ENCODE measurements at regions not wholly inside any gene's neighbourhood (a gene's known extent, or its start where the extent isn't known, plus 50 kb on each side); places are given as distances from the start of the nearest gene placed in this dataset.

- no peak overlapping the region for H2BK5ac ChIP-seq (ENCODE audit: low read depth, low read length, poor library complexity)
- peaks cover 9% of the 10 kb centered on the region for H3K9me3 ChIP-seq (ENCODE audit: insufficient read depth, low read depth, low read length)
- no peak overlapping the region for H2AK5ac ChIP-seq (ENCODE audit: low read length)
- no peak overlapping the region for H3K4me3 ChIP-seq (ENCODE audit: low read depth, low read length)
- no peak overlapping the region for H2BK120ac ChIP-seq (ENCODE audit: insufficient read depth, low read length, poor library complexity)
- H3K79me1 ChIP-seq (ENCODE audit: low read length), result no peaks in the 10 kb centered on the region
- no peak overlapping the region for H4K8ac ChIP-seq (ENCODE audit: low read depth, low read length)
- no peaks in the 10 kb centered on the region for H3K27me3 ChIP-seq (ENCODE audit: insufficient read depth, low read length)
- H3K18ac ChIP-seq (ENCODE audit: low read length), result no peak overlapping the region
- no CpG with 5 or more reads among the region's 7 CpGs for WGBS (ENCODE audit: extremely low coverage, insufficient coverage, insufficient read length)
- H3K79me2 ChIP-seq (ENCODE audit: control insufficient read depth, insufficient read depth, low read length, poor library complexity), result no peaks in the 10 kb centered on the region
- no peak overlapping the region for H4K91ac ChIP-seq (ENCODE audit: low read depth, low read length)
- H2BK12ac ChIP-seq (ENCODE audit: low read length), result no peak overlapping the region
- no peaks in the 10 kb centered on the region for H3K4me1 ChIP-seq (ENCODE audit: control insufficient read depth in 1 of 2, insufficient read depth in 2 of 2, low read length in 2 of 2)
- H3K4me2 ChIP-seq (ENCODE audit: low read length), result no peak overlapping the region
- no peak overlapping the region for H3K4ac ChIP-seq (ENCODE audit: low read depth, low read length)
- DNase-seq, result peak; percentile 58 to 72
- no peak overlapping the region for H2AFZ ChIP-seq (ENCODE audit: insufficient read depth, low read length, poor library complexity)
- no peak overlapping the region for H3K14ac ChIP-seq (ENCODE audit: low read length)
- no peak overlapping the region for H3K23ac ChIP-seq (ENCODE audit: low read length)
- no peak overlapping the region for H3K27ac ChIP-seq (ENCODE audit: low read depth, low read length)
- peaks cover 0 to 6% of the 10 kb centered on the region in 2 experiments for H3K36me3 ChIP-seq (ENCODE audit: control insufficient read depth in 1 of 2, insufficient read depth in 2 of 2, low read length in 2 of 2)
- H4K12ac ChIP-seq (ENCODE audit: low read depth, low read length), result no peak overlapping the region
- H3K9ac ChIP-seq (ENCODE audit: low read length), result peak overlapping the region; percentile 8
Measured at GRCh38 chr9:581673-582497, 259.6 kb upstream of the DMRT1 start.

- Histone ChIP-seq H3K27me3 (ENCODE audit: insufficient read depth, low read length) (no peaks in the 10 kb centered on the region), H3K4ac (ENCODE audit: low read depth, low read length) (no peak overlapping the region), H3K4me3 (ENCODE audit: low read depth, low read length) (no peak overlapping the region), H4K91ac (ENCODE audit: low read depth, low read length) (no peak overlapping the region), H3K23ac (ENCODE audit: low read length) (no peak overlapping the region), H2BK5ac (ENCODE audit: low read depth, low read length, poor library complexity) (no peak overlapping the region), H3K36me3 (ENCODE audit: control insufficient read depth in 1 of 2, insufficient read depth in 2 of 2, low read length in 2 of 2) (peaks cover 0 to 6% of the 10 kb centered on the region in 2 experiments), H3K79me1 (ENCODE audit: low read length) (no peaks in the 10 kb centered on the region), H3K9me3 (ENCODE audit: insufficient read depth, low read depth, low read length) (peaks cover 9% of the 10 kb centered on the region), H2BK12ac (ENCODE audit: low read length) (no peak overlapping the region), H2BK120ac (ENCODE audit: insufficient read depth, low read length, poor library complexity) (no peak overlapping the region), H3K18ac (ENCODE audit: low read length) (no peak overlapping the region), H3K9ac (ENCODE audit: low read length) (no peak overlapping the region), H3K79me2 (ENCODE audit: control insufficient read depth, insufficient read depth, low read length, poor library complexity) (no peaks in the 10 kb centered on the region), H3K4me2 (ENCODE audit: low read length) (no peak overlapping the region), H3K4me1 (ENCODE audit: control insufficient read depth in 1 of 2, insufficient read depth in 2 of 2, low read length in 2 of 2) (no peaks in the 10 kb centered on the region), H2AK5ac (ENCODE audit: low read length) (no peak overlapping the region), H3K27ac (ENCODE audit: low read depth, low read length) (no peak overlapping the region), H4K12ac (ENCODE audit: low read depth, low read length) (no peak overlapping the region), H4K8ac (ENCODE audit: low read depth, low read length) (no peak overlapping the region), H2AFZ (ENCODE audit: insufficient read depth, low read length, poor library complexity) (no peak overlapping the region), H3K14ac (ENCODE audit: low read length) (no peak overlapping the region)
- DNase-seq, result no peak
- WGBS (ENCODE audit: extremely low coverage, insufficient coverage, insufficient read length), result no CpG with 5 or more reads among the region's 3 CpGs
Measured at GRCh38 chr9:582775-583174, 258.7 kb upstream of the DMRT1 start.

DNA sequence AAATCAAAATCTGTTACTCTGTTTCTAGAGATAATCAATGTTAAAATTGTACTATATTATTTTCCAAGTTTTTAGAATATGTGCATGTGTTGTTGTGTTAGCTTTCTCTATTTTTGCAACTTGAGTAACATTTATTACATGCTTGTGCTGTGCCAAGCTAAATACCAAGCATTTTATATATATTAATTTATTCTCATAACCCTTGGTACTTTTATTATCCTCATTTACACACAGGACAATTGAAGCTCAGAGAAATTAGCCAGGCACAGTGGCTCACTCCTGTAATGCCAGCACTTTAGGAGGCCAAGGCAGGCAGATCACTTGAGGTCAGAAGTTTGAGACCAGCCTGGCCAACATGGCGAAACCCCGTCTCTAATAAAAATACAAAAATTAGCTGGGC lies 254.0 kb upstream of the DMRT1 start:
- no peak overlapping the region for H3K18ac ChIP-seq (ENCODE audit: low read length)
- no peak overlapping the region for H2BK12ac ChIP-seq (ENCODE audit: low read length)
- no peak overlapping the region for H3K27ac ChIP-seq (ENCODE audit: low read depth, low read length)
- H2AK5ac ChIP-seq (ENCODE audit: low read length), result no peak overlapping the region
- H3K79me1 ChIP-seq (ENCODE audit: low read length), result peaks cover 1% of the 10 kb centered on the region
- H2AFZ ChIP-seq (ENCODE audit: insufficient read depth, low read length, poor library complexity), result no peak overlapping the region
- no peak overlapping the region for H3K4me3 ChIP-seq (ENCODE audit: low read depth, low read length)
- no peak overlapping the region for H4K12ac ChIP-seq (ENCODE audit: low read depth, low read length)
- no peak overlapping the region for H4K91ac ChIP-seq (ENCODE audit: low read depth, low read length)
- no peaks in the 10 kb centered on the region for H3K79me2 ChIP-seq (ENCODE audit: control insufficient read depth, insufficient read depth, low read length, poor library complexity)
- no peak for DNase-seq
- H2BK120ac ChIP-seq (ENCODE audit: insufficient read depth, low read length, poor library complexity), result no peak overlapping the region
- no peak overlapping the region for H3K14ac ChIP-seq (ENCODE audit: low read length)
- no peak overlapping the region for H2BK5ac ChIP-seq (ENCODE audit: low read depth, low read length, poor library complexity)
- no CpG with 5 or more reads among the region's 2 CpGs for WGBS (ENCODE audit: extremely low coverage, insufficient coverage, insufficient read length)
- no peak overlapping the region for H4K8ac ChIP-seq (ENCODE audit: low read depth, low read length)
- H3K4ac ChIP-seq (ENCODE audit: low read depth, low read length), result no peak overlapping the region
- no peaks in the 10 kb centered on the region for H3K36me3 ChIP-seq (ENCODE audit: control insufficient read depth in 1 of 2, insufficient read depth in 2 of 2, low read length in 2 of 2)
- H3K9ac ChIP-seq (ENCODE audit: low read length), result no peak overlapping the region
- H3K23ac ChIP-seq (ENCODE audit: low read length), result no peak overlapping the region
- H3K9me3 ChIP-seq (ENCODE audit: insufficient read depth, low read depth, low read length), result no peaks in the 10 kb centered on the region
- peaks cover 3 to 13% of the 10 kb centered on the region in 2 experiments for H3K4me1 ChIP-seq (ENCODE audit: control insufficient read depth in 1 of 2, insufficient read depth in 2 of 2, low read length in 2 of 2)
- H3K4me2 ChIP-seq (ENCODE audit: low read length), result no peak overlapping the region
- no peaks in the 10 kb centered on the region for H3K27me3 ChIP-seq (ENCODE audit: insufficient read depth, low read length)

GRCh38 chr9:588981-589380 lies 252.5 kb upstream of the DMRT1 start:
- Histone ChIP-seq H2BK5ac (ENCODE audit: low read depth, low read length, poor library complexity) (no peak overlapping the region), H3K9ac (ENCODE audit: low read length) (no peak overlapping the region), H3K36me3 (ENCODE audit: control insufficient read depth in 1 of 2, insufficient read depth in 2 of 2, low read length in 2 of 2) (no peaks in the 10 kb centered on the region), H4K91ac (ENCODE audit: low read depth, low read length) (no peak overlapping the region), H4K12ac (ENCODE audit: low read depth, low read length) (no peak overlapping the region), H3K27ac (ENCODE audit: low read depth, low read length) (no peak overlapping the region), H3K9me3 (ENCODE audit: insufficient read depth, low read depth, low read length) (no peaks in the 10 kb centered on the region), H3K14ac (ENCODE audit: low read length) (no peak overlapping the region), H3K4me2 (ENCODE audit: low read length) (no peak overlapping the region), H3K23ac (ENCODE audit: low read length) (no peak overlapping the region), H3K4me1 (ENCODE audit: control insufficient read depth in 1 of 2, insufficient read depth in 2 of 2, low read length in 2 of 2) (peaks cover 3 to 13% of the 10 kb centered on the region in 2 experiments), H2AFZ (ENCODE audit: insufficient read depth, low read length, poor library complexity) (no peak overlapping the region), H2AK5ac (ENCODE audit: low read length) (no peak overlapping the region), H2BK120ac (ENCODE audit: insufficient read depth, low read length, poor library complexity) (no peak overlapping the region), H3K18ac (ENCODE audit: low read length) (no peak overlapping the region), H3K4ac (ENCODE audit: low read depth, low read length) (no peak overlapping the region), H3K79me2 (ENCODE audit: control insufficient read depth, insufficient read depth, low read length, poor library complexity) (no peaks in the 10 kb centered on the region), H2BK12ac (ENCODE audit: low read length) (no peak overlapping the region), H3K4me3 (ENCODE audit: low read depth, low read length) (no peak overlapping the region), H4K8ac (ENCODE audit: low read depth, low read length) (no peak overlapping the region), H3K27me3 (ENCODE audit: insufficient read depth, low read length) (no peaks in the 10 kb centered on the region), H3K79me1 (ENCODE audit: low read length) (peaks cover 1% of the 10 kb centered on the region)
- WGBS (ENCODE audit: extremely low coverage, insufficient coverage, insufficient read length), result no CpG with 5 or more reads among the region's 3 CpGs
- DNase-seq, result no peak

Measured in trophoblast cell (in vitro differentiated cells and primary cell).